ENCODE measurements at regions not wholly inside any gene's neighbourhood (a gene's known extent, or its start where the extent isn't known, plus 50 kb on each side); places are given as distances from the start of the nearest gene placed in this dataset.

GRCh38 chr1:219541946-219542345 is 71.0 kb downstream of the ZC3H11B start:
- Histone ChIP-seq H3K23ac (ENCODE audit: insufficient read length) (no peak overlapping the region), H3K9ac (replicated peaks in 1 of 4; ENCODE audit: extremely low read depth in 1 of 4, low read depth in 3 of 4, low read length in 3 of 4) (no peak overlapping the region), H2AFZ (ENCODE audit: low read length) (no peak overlapping the region), H2BK5ac (ENCODE audit: low read depth, low read length) (no peak overlapping the region), H3K4ac (replicated peaks; ENCODE audit: insufficient read length, low read depth, low read length) (no peak overlapping the region), H3K36me3 (ENCODE audit: control insufficient read depth in 2 of 4, insufficient read depth in 4 of 4, low read length in 3 of 4) (no peaks in the 10 kb centered on the region), H3K79me1 (ENCODE audit: low read depth, low read length) (no peaks in the 10 kb centered on the region), H3K56ac (replicated peaks; ENCODE audit: insufficient read length, low read depth, low read length) (no peak overlapping the region), H4K91ac (replicated peaks; ENCODE audit: insufficient read length, low read length) (no peak overlapping the region), H3K27me3 (replicated peaks in 1 of 4; ENCODE audit: control insufficient read depth in 3 of 4, extremely low read depth in 1 of 4, insufficient read depth in 3 of 4, low read length in 3 of 4) (no peaks in the 10 kb centered on the region), H3K18ac (ENCODE audit: extremely low read depth, low read length) (no peak overlapping the region), H3K23me2 (ENCODE audit: low read depth, low read length) (no peaks in the 10 kb centered on the region), H2BK20ac (ENCODE audit: low read length) (no peak overlapping the region), H4K8ac (ENCODE audit: extremely low read depth, insufficient read depth, low read length) (no peak overlapping the region), H4K5ac (ENCODE audit: insufficient read length, low read depth, low read length) (no peak overlapping the region), H2AK5ac (ENCODE audit: low read depth, low read length) (no peak overlapping the region), H3K14ac (ENCODE audit: insufficient read length) (no peak overlapping the region), H3K4me3 (ENCODE audit: extremely low read depth in 1 of 4, insufficient read depth in 2 of 4, low read depth in 3 of 4, low read length in 4 of 4) (no peak overlapping the region), H2BK12ac (ENCODE audit: low read depth, low read length) (no peak overlapping the region), H3K4me1 (replicated peaks in 1 of 4; ENCODE audit: control insufficient read depth in 3 of 4, insufficient read depth in 4 of 4, low read length in 3 of 4) (peaks cover 0 to 7% (median 1%) of the 10 kb centered on the region in 4 experiments; a peak in 2 of 7 replicates), H2BK120ac (replicated peaks; ENCODE audit: low read depth, low read length) (no peak overlapping the region), H4K20me1 (replicated peaks in 1 of 2; ENCODE audit: control insufficient read depth in 1 of 2, insufficient read depth in 2 of 2, low read length in 2 of 2) (no peaks in the 10 kb centered on the region), H3K9me3 (ENCODE audit: insufficient read depth in 2 of 2, low read depth in 1 of 2, low read length in 1 of 2) (no peaks in the 10 kb centered on the region), H3K27ac (ENCODE audit: low read depth, low read length) (no peak overlapping the region), H2BK15ac (ENCODE audit: low read length) (no peak overlapping the region), H3K79me2 (ENCODE audit: control insufficient read depth in 1 of 2, insufficient read depth in 2 of 2, low read length in 2 of 2) (no peaks in the 10 kb centered on the region), H3K4me2 (ENCODE audit: insufficient read depth in 1 of 2, low read depth in 2 of 2, low read length in 2 of 2) (no peak overlapping the region)
- FAIRE-seq (no peak), DNase-seq (ENCODE audit: low read depth in 1 of 2, low spot score in 2 of 2) (no peak)
- ChIA-PET POLR2A (ENCODE audit: partially characterized antibody) (no interaction called here), CTCF (ENCODE audit: partially characterized antibody) (interaction anchor here (0.5 to 0.6 kb wide), 2 partner anchors 37 to 272 kb away, joined by 3 read pairs; no protein-coding TSS in a partner anchor)
- TF ChIP-seq RBBP5 (IDR thresholded peaks at IDR 0.05; ENCODE audit: borderline replicate concordance, low read depth, low read length) (no peak), NANOG (IDR thresholded peaks at IDR 0.05; ENCODE audit: insufficient read depth, low read depth, low read length, poor library complexity, severe bottlenecking) (no peak), HDAC6 (IDR thresholded peaks at IDR 0.05; ENCODE audit: low read depth, low read length) (no peak), PHF8 (conservative IDR thresholded peaks at IDR 0.05; ENCODE audit: low read depth, low read length) (no peak), EGR1 (IDR thresholded peaks at IDR 0.05; ENCODE audit: borderline replicate concordance, low read depth, low read length) (no peak), SIRT6 (IDR thresholded peaks at IDR 0.05; ENCODE audit: low read length) (no peak), SIX5 (IDR thresholded peaks at IDR 0.05; ENCODE audit: low read depth, low read length) (no peak), CTBP2 (IDR thresholded peaks at IDR 0.05; ENCODE audit: borderline replicate concordance, insufficient read depth, insufficient read length, low read length) (no peak), KDM1A (IDR thresholded peaks at IDR 0.05; ENCODE audit: borderline replicate concordance, low read length) (no peak)
